ENCODE measurements at regions not wholly inside any gene's neighbourhood (a gene's known extent, or its start where the extent isn't known, plus 50 kb on each side); places are given as distances from the start of the nearest gene placed in this dataset.
A peak's percentile ranks its signal among the peaks of the same experiment; 100 is the strongest.
"Not testable (repeated sequence)": the region's sequence is repeated elsewhere in the genome, so short reads cannot be mapped to it uniquely, and the experiment has no call there.

DNA sequence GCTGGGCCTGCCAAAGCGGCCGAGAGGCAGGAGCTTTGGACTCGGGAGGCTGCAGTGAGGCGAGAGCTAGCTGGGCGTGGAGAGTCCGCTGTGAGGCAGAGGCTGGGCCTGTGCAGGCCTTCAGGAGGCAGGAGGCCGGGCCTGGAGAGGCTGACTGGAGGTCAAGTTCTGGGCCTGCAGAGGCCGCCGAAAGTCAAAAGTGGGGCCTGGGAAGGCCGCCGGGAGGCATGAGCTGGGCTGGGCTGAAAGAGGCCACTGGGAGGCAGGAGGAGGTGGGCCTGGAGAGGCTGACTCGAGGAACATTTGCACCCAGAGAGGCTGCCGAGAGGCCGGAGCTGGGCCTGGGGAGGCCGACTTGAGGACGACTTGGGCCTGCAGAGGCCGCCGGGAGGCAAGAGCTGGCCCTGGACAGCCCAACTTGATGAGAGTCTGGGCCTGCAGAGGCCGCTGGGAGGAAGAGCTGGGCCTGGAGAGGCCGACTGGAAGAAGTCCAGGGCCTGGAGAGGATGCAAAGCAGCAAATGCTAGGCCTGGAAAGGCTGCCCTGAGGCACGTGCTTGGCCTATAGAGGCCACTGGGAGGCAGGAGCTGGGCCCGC is 72.7 kb upstream of the COBL start:
- not testable (repeated sequence) for DNase-seq

DNA sequence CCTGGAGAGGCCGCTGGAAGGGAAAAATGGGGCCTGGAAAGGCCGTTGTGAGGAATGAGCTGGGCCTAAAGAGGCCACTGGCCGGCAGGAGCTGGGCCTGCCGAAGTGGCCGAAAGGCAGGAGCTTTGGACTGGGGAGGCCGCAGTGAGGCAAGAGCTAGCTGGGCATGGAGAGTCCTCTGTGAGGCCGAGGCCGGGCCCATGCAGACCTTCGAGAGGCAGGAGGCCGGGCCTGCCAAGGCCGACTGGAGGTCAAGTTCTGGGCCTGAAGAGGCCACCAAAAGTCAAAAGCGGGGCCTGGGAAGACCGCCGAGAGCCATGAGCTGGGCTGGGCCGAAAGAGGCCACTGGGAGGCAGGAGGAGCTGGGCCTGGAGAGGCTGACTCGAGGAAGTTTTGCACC is 71.6 kb upstream of the COBL start:
- not testable (repeated sequence) for DNase-seq

DNA sequence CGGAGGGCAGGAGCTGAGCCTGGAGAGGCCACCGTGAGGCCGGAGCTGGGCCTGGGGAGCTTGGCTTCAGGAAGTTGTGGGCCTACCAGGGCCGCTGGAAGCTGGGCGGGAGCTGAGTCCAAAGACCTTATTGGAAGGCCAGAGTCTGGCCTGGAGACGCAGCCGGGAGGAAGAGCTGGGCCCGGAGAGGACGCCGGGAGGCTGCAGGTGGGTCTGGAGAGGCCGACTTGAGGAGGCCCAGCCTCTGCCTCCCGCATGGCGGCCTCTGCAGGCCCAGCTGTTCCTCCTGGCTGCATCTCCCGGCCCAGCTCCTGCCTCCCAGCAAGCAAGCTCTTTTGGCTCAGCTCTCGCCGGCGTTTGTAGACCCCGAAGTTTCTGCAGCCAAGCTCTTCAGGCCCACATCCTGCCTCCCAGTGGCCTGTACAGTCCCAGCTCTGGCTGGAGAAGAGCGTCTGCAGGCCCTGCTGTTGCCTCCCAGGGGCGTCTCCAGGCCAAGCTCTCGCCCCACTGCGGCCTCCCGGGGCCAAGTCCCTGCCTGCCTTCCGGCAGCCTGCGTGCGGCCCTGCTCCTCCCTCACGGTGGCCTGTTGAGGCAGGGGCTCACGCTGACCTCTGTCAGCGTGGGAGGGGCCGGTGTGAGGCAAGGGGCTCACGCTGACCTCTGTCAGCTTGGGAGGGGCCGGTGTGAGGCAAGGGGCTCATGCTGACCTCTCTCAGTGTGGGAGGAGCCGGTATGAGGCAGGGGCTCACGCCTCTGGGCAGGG is 70.4 kb upstream of the COBL start:
- DNase-seq: not testable (repeated sequence)

DNA sequence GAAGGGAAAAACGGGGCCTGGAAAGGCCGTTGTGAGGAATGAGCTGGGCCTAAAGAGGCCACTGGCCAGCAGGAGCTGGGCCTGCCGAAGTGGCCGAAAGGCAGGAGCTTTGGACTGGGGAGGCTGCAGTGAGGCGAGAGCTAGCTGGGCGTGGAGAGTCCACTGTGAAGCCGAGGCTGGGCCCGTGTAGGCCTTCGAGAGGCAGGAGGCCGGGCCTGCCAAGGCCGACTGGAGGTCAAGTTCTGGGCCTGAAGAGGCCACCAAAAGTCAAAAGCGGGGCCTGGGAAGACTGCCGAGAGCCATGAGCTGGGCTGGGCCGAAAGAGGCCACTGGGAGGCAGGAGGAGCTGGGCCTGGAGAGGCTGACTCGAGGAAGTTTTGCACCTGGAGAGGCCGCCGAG is 69.6 kb upstream of the COBL start:
- not testable (repeated sequence) for DNase-seq

DNA sequence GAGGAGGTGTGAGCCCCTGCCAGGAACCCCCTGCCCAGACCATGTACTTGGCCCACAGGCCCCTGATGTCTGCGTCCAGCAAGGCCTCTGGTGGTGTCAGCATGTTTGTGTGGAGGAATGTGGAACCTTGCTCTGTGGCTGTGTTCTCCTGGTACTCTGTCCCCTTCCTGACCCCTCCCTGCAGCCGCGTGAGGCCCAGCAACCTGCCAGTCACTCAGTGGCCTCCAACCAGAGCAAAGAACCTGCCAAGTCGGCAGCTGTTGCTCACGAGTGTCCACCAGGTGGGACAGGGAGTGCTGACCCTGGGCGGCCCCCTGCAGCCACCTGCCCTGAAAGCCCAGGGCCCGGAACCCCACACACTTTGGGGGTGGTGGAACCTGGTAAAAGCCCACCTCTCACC is 65.6 kb upstream of the COBL start:
- not testable (repeated sequence) for DNase-seq

DNA sequence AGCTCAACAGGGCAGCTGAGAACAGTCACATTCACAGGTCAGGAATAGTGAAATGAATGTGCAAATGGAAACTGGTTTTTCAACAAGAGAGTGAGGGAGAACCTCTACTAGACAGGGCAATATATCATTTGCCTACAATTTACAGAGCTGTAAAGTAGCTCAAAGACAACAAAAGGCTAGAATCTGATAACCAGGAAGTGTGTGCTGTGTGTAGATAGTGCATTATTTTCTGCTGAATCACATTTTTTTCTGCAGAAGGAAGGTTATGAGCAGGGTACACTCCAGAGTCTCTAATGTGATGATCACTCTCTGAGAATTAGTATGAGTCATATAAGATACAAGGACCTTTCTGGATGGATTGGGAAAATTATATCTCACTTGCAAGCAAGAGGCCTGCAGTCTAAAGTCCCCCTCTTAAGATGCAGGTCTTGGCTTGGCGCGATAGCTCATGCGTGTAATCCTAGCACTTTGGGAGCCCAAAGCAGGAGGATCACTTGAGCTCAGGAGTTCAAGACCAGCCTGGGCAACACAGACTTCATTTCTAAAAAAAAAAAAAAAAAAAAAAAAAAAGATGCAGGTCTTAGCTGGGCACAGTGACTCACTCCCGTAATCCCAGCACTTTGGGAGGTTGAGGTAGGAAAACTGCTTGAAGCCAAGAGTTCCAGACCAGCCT is 59.9 kb upstream of the COBL start:
- no peak for DNase-seq

DNA sequence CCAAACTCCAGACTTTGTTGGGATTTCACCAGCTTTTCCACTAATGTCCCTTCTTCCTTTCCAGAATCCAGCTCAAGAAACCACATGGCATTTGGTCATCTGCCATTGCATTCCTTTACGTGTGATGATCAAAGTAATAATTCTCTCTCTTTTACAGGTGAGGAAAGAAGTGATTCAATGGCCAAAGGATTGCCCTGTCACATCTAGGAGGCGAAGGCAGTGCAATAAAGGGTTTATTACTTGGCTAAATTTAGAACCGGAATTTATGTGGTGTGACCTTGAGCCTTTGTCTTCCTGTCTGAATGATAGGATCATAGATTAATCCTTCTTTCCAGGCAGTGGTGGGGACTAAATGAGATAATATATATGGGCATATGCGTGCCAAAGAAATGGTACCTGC is 58.3 kb upstream of the COBL start:
- no peak for DNase-seq

DNA sequence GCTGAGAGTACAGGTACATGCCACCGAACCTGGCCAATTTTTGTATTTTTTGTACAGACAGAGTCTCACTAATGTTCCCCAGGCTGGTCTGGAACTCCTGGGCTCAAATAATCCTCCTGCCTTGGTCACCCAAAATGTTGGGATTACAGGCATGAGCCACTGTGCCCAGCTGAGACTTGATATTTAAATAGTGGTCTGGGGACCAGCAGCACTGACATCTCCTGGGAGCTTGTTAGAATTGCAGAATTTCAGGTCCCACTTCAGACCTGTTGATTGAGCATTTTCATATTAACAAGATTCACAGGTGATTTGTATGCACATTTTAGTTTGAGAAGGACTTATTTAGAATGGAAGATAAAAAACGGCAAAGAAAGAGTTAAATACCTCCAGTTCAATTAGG is 57.0 kb upstream of the COBL start:
- DNase-seq: not testable (repeated sequence)

DNA sequence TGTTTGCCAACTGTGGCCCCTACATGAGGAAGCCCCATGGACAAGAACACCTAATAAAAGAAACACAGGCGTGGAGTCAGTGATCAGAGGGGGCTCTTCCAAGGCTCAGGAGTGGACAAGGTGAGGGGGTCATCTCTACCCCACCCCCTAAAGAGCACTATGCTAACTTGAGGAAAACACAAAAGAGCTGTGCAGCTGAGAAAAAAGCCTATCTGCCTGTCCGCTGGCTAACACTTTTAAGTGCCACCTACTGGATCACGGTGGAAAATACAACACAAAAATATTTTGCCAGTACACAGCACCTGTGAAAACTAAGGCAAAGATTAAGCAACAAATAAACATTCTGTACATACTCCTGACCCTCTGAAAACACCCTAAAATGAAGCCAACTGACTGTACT is 53.1 kb upstream of the COBL start:
- no peak for DNase-seq

DNA sequence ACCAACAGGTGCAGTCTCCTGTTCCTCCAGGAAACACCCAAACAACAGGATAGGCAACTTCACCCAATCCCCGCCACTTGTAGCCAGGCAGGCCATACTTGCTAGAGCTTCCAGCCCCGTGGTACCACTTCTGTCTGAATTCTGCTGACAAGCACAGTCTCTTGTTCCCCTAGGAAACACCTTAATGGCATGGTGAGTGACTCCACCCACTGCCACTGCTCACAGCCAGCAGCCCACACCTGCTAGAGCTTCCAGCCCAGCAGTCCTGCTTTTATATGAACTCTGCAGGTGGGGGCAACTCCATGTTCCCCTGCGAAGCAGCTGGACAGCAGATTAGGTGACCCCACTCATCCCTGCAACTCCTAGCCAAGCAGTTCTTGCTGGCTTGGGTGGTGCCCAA is 52.6 kb upstream of the COBL start:
- DNase-seq: not testable (repeated sequence)

DNA sequence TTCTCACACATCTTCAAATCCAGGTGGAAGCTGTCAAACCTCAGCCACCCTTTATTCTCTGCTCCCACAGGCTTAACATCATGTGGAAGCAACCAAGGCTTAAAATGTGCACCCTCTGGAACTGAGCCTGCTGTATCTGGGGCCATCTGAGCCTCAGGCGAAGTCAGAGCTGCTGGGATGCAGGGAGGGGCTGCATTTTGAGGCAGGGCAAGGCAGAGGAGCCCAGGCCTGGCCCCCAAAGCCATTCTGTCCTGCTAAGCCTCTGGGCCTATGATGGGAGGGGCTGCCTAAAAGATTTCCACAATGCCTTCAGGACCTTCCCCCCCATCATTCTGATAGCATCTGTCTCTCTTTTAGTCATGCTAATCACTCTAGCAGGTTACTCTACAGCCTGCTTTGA is 51.7 kb upstream of the COBL start:
- DNase-seq: no peak

DNA sequence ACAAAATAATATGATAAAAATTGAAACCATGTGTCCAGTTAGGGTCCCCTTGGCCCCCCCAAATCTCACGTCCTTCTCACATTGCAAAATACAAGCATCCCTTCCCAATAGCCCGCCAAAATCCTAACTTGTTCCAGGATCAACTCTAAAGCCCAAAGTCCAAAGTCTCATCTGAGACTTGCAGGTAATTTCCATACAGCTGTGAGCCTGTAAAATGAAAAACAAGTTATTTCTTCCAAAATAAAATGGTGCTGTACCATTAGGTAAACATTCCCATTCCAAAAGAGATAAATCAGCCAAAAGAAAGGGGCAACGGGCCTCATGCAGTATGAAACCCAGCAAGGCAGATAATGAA is 51.0 kb upstream of the COBL start:
- no peak for DNase-seq

DNA sequence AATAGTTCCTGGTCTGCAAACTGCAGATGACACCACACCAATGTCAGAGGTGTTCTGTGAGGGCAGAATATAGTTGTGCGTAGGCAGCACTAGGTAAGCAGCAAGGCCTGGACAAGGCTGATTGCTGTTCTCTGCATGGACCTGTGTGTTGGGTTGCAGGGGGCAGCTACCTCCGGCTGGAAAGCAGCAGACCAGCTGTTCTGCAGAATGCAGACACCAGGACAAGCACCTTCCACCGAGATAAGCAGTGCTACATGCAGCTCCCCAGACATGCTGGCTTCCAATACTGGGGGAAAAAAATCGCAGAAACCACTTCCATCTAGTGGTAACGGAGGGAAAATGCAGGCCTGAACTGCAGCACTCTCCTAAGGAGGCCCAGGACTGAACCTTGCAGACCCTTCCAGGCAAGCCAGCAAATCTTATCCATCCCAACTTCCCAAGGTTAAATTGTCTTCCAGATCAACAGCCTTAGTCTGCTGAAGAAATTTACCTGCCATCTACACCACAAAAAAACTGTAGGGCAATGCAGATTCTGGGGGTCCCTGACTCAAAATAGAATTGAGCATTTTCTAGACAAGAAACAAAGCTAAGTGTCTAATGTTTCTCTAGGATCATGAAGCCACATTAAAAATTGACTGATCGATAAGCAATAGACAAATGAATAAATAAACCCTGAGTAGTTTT is 50.5 kb upstream of the COBL start:
- peak; percentile 90 for DNase-seq
